MCF 10A (cell line): ENCODE measurements at regions not wholly inside any gene's neighbourhood (a gene's known extent, or its start where the extent isn't known, plus 50 kb on each side); places are given as distances from the start of the nearest gene placed in this dataset.
A peak's percentile ranks its signal among the peaks of the same experiment; 100 is the strongest.

Experiments
- BruUV-seq: library from RNA; stranded (reverse); fragments of 400-500 nt; replicated peaks from 2 replicates; lab custom pipeline; 2021; lab: Mats Ljungman, UMichigan
- CTCF ChIA-PET: fragments of 300-600 bp; sonication (Branson Sonifier 250); formaldehyde crosslinking; extraction: SDS; loops from one replicate; lab custom pipeline; 2021; ENCODE audit warnings: antibody characterized with exemption, inconsistent platforms; lab: Yijun Ruan, JAX
- POLR2A ChIA-PET: fragments of 300-600, 350-650 bp; sonication (Branson Sonifier 250); formaldehyde crosslinking; extraction: SDS; loops from one replicate; lab custom pipeline; 2020; ENCODE audit warnings: antibody characterized with exemption, inconsistent platforms; lab: Yijun Ruan, JAX
- DNase-seq: peaks from one replicate; pipeline ENCODE4 v3.0.0-alpha.2; 2018; ENCODE audit not compliant: unreplicated experiment
- H3K27ac Mint-ChIP-seq: one replicate; pipeline ENCODE4 v1.8.0; 2022; ENCODE audit warnings: mild to moderate bottlenecking, low read depth, mixed read lengths; ENCODE audit not compliant: unreplicated experiment
- H3K27me3 Mint-ChIP-seq: one replicate; pipeline ENCODE4 v1.8.0; 2022; ENCODE audit warnings: mixed read lengths; ENCODE audit not compliant: insufficient read depth, unreplicated experiment
- H3K36me3 Mint-ChIP-seq: one replicate; pipeline ENCODE4 v1.8.0; 2022; ENCODE audit warnings: mild to moderate bottlenecking, moderate library complexity, mixed read lengths; ENCODE audit not compliant: insufficient read depth, unreplicated experiment
- H3K4me1 Mint-ChIP-seq: one replicate; pipeline ENCODE4 v1.8.0; 2022; ENCODE audit warnings: mixed read lengths; ENCODE audit not compliant: insufficient read depth, unreplicated experiment
- H3K4me3 Mint-ChIP-seq: one replicate; pipeline ENCODE4 v1.8.0; 2022; ENCODE audit warnings: mild to moderate bottlenecking, moderate library complexity, mixed read lengths; ENCODE audit not compliant: unreplicated experiment
- H3K9me3 Mint-ChIP-seq: one replicate; pipeline ENCODE4 v1.8.0; 2022; ENCODE audit warnings: mixed read lengths; ENCODE audit not compliant: unreplicated experiment
- CTCF ChIP-seq: fragments of 200-600 bp; IDR thresholded peaks from one replicate; pipeline ENCODE4 v1.8.0; 2022; ENCODE audit warnings: antibody characterized with exemption, mild to moderate bottlenecking; ENCODE audit not compliant: unreplicated experiment
- intact Hi-C: fragments of 100-400 bp; cut with micrococcal nuclease; formaldehyde crosslinking; loops from 2 replicates; pipeline ENCODE4 v1.14.1; 2022

- H3K27me3 Mint-ChIP-seq: no peaks in the 10 kb centered on the region
- no peak overlapping the region for H3K4me3 Mint-ChIP-seq
- H3K27ac Mint-ChIP-seq: no peak overlapping the region
- TF ChIP-seq CTCF: no peak
- POLR2A ChIA-PET: no interaction called here
- no peak for DNase-seq
- peaks cover 9% of the 10 kb centered on the region for H3K9me3 Mint-ChIP-seq
- no peaks in the 10 kb centered on the region for H3K36me3 Mint-ChIP-seq
- no TSS peak for BruUV-seq
- intact Hi-C loops: no loop called here
- H3K4me1 Mint-ChIP-seq: no peaks in the 10 kb centered on the region
- CTCF ChIA-PET: interaction anchor here (0.6 kb wide), 1 partner anchor 385 kb away, joined by 7 read pairs; no protein-coding TSS in a partner anchor
Observed at GRCh38 chr18:45142868-45143267, 462.2 kb downstream of the SETBP1 start.

GRCh38 chr18:45149712-45150111, 465.6 kb upstream of the SLC14A2 start:
- no peaks in the 10 kb centered on the region for H3K27me3 Mint-ChIP-seq
- intact Hi-C loops: no loop called here
- no peak overlapping the region for H3K27ac Mint-ChIP-seq
- no peaks in the 10 kb centered on the region for H3K4me1 Mint-ChIP-seq
- peaks cover 6% of the 10 kb centered on the region for H3K36me3 Mint-ChIP-seq
- no peak overlapping the region for H3K4me3 Mint-ChIP-seq
- CTCF ChIA-PET: interaction anchor here (0.6 kb wide), 1 partner anchor 361 kb away, joined by 3 read pairs; no protein-coding TSS in a partner anchor
- POLR2A ChIA-PET: no interaction called here
- no TSS peak for BruUV-seq
- no peaks in the 10 kb centered on the region for H3K9me3 Mint-ChIP-seq
- TF ChIP-seq CTCF: no peak
- no peak for DNase-seq

GRCh38 chr18:45151645-45152044, 463.6 kb upstream of the SLC14A2 start:
- intact Hi-C loops: no loop called here

GRCh38 chr18:45155526-45155925, 459.8 kb upstream of the SLC14A2 start:
- Mint-ChIP-seq H3K9me3 (no peaks in the 10 kb centered on the region), H3K4me1 (peaks cover 5% of the 10 kb centered on the region), H3K36me3 (peaks cover 6% of the 10 kb centered on the region), H3K4me3 (no peak overlapping the region), H3K27ac (no peak overlapping the region), H3K27me3 (no peaks in the 10 kb centered on the region)
- TF ChIP-seq CTCF: no peak
- ChIA-PET CTCF (interaction anchor here (0.6 to 0.9 kb wide), 2 partner anchors 33 to 57 kb away, joined by 3 to 4 read pairs; no protein-coding TSS in a partner anchor), POLR2A (interaction anchor here (1.2 kb wide), 1 partner anchor 11 kb away, joined by 7 read pairs; no protein-coding TSS in a partner anchor)
- BruUV-seq: no TSS peak
- peak; percentile 31 for DNase-seq
- intact Hi-C loops: no loop called here

More at GRCh38 chr18:45151645-45152044, 463.6 kb upstream of the SLC14A2 start:
- no peak for TF ChIP-seq CTCF
- H3K27ac Mint-ChIP-seq: no peak overlapping the region
- H3K9me3 Mint-ChIP-seq: no peaks in the 10 kb centered on the region
- BruUV-seq: no TSS peak
- no peaks in the 10 kb centered on the region for H3K27me3 Mint-ChIP-seq
- CTCF ChIA-PET: interaction anchor here (0.5 kb wide), 1 partner anchor 996 kb away, joined by 5 read pairs; no protein-coding TSS in a partner anchor
- POLR2A ChIA-PET: interaction anchor here (0.7 kb wide), 1 partner anchor 786 kb away, joined by 4 read pairs; no protein-coding TSS in a partner anchor
- no peak for DNase-seq
- peaks cover 6% of the 10 kb centered on the region for H3K36me3 Mint-ChIP-seq
- H3K4me1 Mint-ChIP-seq: peaks cover 5% of the 10 kb centered on the region
- no peak overlapping the region for H3K4me3 Mint-ChIP-seq
